Colonic mucosa (tissue), 4 donors: ENCODE measurements at regions not wholly inside any gene's neighbourhood (a gene's known extent, or its start where the extent isn't known, plus 50 kb on each side); places are given as distances from the start of the nearest gene placed in this dataset.

ENCODE experiments used
- DNase-seq: peaks from one replicate; pipeline ENCODE4 v3.0.0-alpha.2; 2020
- H3K27ac ChIP-seq: fragments of 200-600 bp; one replicate; pipeline ENCODE4 v1.8.0; 2021
- H3K27me3 ChIP-seq: fragments of 200-600 bp; one replicate; pipeline ENCODE4 v1.8.0; 2021
- H3K36me3 ChIP-seq: fragments of 200-600 bp; one replicate; pipeline ENCODE4 v1.8.0; 2021
- H3K4me1 ChIP-seq: fragments of 200-600 bp; one replicate; pipeline ENCODE4 v1.8.0; 2021; ENCODE audit warnings: mild to moderate bottlenecking
- H3K4me3 ChIP-seq: fragments of 200-600 bp; one replicate; pipeline ENCODE4 v1.8.0; 2021
- H3K9ac ChIP-seq, 2 donors: one replicate each; pipeline ENCODE4 v1.7.0; 2013; ENCODE audit warnings: control low read depth in 2 of 2, low read depth in 2 of 2, low read length in 2 of 2
- H3K9me3 ChIP-seq: fragments of 200-600 bp; one replicate; pipeline ENCODE4 v1.8.0; 2021
- CTCF ChIP-seq: fragments of 200-600 bp; IDR thresholded peaks from one replicate; pipeline ENCODE4 v1.8.0; 2022; ENCODE audit warnings: antibody characterized with exemption, mild to moderate bottlenecking
- intact Hi-C: fragments of 100-400 bp; cut with DNase I; formaldehyde crosslinking; loops from one replicate; pipeline ENCODE4 v1.14.1; 2022
- donor health status: healthy.
- donor health status: DM: no; HTN: no; CAD: no.
- donor health status: DM: no; HTN: no; CAD: no.

- Histone ChIP-seq H3K4me1 (no peaks in the 10 kb centered on the region), H3K27ac (no peak overlapping the region), H3K9me3 (no peaks in the 10 kb centered on the region), H3K27me3 (no peaks in the 10 kb centered on the region), H3K36me3 (no peaks in the 10 kb centered on the region), H3K4me3 (no peak overlapping the region), H3K9ac (no peak overlapping the region)
- TF ChIP-seq CTCF: no peak
- intact Hi-C loops: no loop called here
- DNase-seq: no peak
Observed at GRCh38 chr17:70862295-70862694, 693.0 kb downstream of the KCNJ2 start.

DNA sequence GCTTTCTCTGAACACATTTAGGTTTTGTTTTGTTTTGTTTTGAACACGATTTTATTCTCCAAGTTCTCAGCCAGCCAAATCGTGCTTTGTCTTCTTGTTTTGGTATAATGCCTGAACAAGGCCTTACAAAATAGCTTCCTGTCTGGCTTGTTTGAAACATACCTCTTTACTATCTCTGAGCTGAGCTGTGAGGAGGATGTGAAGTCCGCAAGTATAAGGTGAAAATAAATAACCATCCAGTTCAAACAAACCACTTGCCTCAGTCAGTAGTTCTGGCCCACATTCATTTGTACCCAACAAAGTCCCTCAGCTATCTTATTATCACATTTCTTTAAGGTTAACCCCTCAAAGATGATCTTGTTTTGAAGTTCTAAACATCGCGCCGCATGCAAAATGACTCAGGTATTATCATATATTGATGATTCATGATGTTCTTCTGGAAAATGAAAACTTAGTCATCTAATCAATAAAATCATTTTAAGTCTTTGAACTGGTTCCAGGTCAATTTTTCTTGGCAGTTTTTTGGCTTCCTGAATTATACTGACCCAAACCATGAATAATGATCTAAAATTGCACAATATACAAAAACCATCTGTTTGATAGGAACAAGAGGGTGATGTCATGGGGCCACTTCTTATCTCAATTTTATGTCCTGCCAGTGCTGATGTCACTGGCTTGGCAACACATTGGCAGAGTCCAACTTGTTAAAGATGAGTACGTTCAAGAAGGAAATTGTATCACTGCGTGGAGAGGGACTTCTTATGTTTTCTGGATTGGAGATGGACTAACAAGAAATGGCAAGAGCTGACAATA is 694.3 kb downstream of the KCNJ2 start:
- TF ChIP-seq CTCF: no peak
- Histone ChIP-seq H3K36me3 (no peaks in the 10 kb centered on the region), H3K4me1 (no peaks in the 10 kb centered on the region), H3K27me3 (no peaks in the 10 kb centered on the region), H3K4me3 (no peak overlapping the region), H3K9ac (no peak overlapping the region), H3K9me3 (no peaks in the 10 kb centered on the region), H3K27ac (no peak overlapping the region)
- no peak for DNase-seq
- intact Hi-C loops: no loop called here

- no peaks in the 10 kb centered on the region for H3K36me3 ChIP-seq
- no peaks in the 10 kb centered on the region for H3K9me3 ChIP-seq
- H3K4me3 ChIP-seq: no peak overlapping the region
- H3K27me3 ChIP-seq: no peaks in the 10 kb centered on the region
- intact Hi-C loops: no loop called here
- no peaks in the 10 kb centered on the region for H3K4me1 ChIP-seq
- no peak for TF ChIP-seq CTCF
- no peak overlapping the region for H3K9ac ChIP-seq
- no peak overlapping the region for H3K27ac ChIP-seq
- no peak for DNase-seq
Observed at GRCh38 chr17:70865993-70866804, 696.9 kb downstream of the KCNJ2 start.

DNA sequence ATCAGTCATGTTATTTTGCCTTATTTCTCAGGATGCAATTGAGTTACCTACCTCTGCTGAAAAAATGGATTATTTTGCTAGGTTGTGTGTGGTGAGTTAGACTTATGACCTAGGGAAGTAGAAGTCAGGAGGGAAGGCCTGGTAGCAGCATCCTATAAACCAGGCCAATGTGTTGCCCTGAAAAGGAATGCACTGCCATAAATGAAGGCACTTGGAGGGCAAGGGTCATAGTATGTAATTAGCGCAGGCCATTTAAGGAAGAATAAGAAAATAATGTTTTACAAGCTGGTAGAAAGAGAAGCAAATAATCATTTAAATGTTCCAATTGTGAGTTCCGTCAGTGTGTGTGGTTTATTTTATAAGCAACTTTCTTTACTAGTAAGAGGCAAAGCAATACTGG is 698.8 kb downstream of the KCNJ2 start:
- intact Hi-C loops: no loop called here
- DNase-seq: no peak
- Histone ChIP-seq H3K27me3 (no peaks in the 10 kb centered on the region), H3K9ac (no peak overlapping the region), H3K27ac (no peak overlapping the region), H3K4me3 (no peak overlapping the region), H3K36me3 (no peaks in the 10 kb centered on the region), H3K9me3 (no peaks in the 10 kb centered on the region), H3K4me1 (no peaks in the 10 kb centered on the region)
- no peak for TF ChIP-seq CTCF

DNA sequence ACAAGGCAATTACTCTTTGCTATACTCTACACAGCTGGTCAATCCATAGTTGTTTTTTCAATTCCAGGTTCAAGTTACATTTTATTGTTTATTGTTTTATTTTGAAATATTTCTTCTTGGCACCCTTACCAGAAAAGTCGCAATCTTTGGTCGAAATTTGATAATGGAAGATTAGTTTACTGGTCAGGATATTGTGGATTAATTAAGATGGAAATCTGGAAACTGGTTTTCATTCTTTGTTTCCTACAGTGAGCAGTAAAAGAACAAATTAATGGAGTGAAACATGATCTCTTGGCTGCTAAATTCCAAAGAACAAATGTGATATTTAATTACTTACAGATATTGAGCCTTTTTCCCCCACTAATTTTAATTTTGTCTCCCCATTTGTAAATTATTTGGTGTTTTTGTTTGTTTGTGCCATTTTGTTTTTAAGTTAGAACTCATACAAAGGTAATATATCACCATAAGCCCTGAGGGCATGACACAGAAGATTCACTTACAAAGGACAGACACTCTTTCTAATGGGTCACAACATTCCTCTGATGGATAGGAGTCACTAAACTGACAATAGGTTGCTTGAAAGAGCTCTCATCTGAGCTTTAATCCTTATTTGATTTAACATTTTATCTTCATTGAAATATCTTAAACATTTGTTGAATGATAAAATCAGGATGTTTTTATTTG is 700.2 kb downstream of the KCNJ2 start:
- Histone ChIP-seq H3K4me3 (no peak overlapping the region), H3K27me3 (no peaks in the 10 kb centered on the region), H3K9me3 (no peaks in the 10 kb centered on the region), H3K36me3 (no peaks in the 10 kb centered on the region), H3K4me1 (no peaks in the 10 kb centered on the region), H3K27ac (no peak overlapping the region), H3K9ac (no peak overlapping the region)
- TF ChIP-seq CTCF: no peak
- DNase-seq: no peak
- intact Hi-C loops: no loop called here
